ENCODE measurements at regions not wholly inside any gene's neighbourhood (a gene's known extent, or its start where the extent isn't known, plus 50 kb on each side); places are given as distances from the start of the nearest gene placed in this dataset.

DNA sequence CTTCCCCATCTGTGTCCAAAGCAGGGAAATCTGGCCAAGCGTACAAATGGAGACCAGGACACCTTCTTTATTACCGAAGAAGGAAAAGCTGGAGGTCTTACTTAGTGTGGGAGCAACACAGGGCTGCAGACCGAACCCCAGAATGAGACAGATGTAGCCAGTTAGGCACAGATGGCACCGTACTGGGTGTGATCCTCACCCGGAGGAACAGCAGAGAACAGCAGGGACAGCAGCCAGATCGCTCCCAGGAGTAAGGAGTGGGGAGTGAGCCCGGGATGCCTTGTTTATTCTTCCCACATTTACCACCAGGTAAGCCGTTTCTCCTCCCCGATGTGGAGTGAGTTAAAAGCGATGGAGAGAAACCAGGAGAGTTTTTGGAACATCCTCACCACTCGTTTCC, 150.7 kb upstream of the SPRED2 start:
- Histone ChIP-seq H3K4me1 (ENCODE audit: control insufficient read depth in 1 of 2, insufficient read depth in 2 of 2, low read depth in 1 of 2, low read length in 1 of 2) (no peaks in the 10 kb centered on the region), H3K4me3 (ENCODE audit: low read depth in 2 of 2, low read length in 1 of 2) (no peak overlapping the region), H3K9me3 (no peaks in the 10 kb centered on the region), H4K20me1 (ENCODE audit: insufficient read depth) (no peaks in the 10 kb centered on the region), H3F3A (replicated peaks; ENCODE audit: insufficient read depth) (no peaks in the 10 kb centered on the region), H3K36me3 (replicated peaks in 1 of 2; ENCODE audit: control insufficient read depth in 1 of 2, insufficient read depth in 2 of 2, low read length in 1 of 2) (no peaks in the 10 kb centered on the region), H3K27ac (ENCODE audit: low read depth in 2 of 2, low read length in 1 of 2) (no peak overlapping the region), H2AFZ (ENCODE audit: low read depth) (no peak overlapping the region), H3K9me2 (no peaks in the 10 kb centered on the region), H3K79me2 (ENCODE audit: insufficient read depth) (no peaks in the 10 kb centered on the region), H3K4me2 (no peak overlapping the region), H3K27me3 (ENCODE audit: insufficient read depth) (no peaks in the 10 kb centered on the region), H3K9ac (no peak overlapping the region)
- TF ChIP-seq, protein P1, sequence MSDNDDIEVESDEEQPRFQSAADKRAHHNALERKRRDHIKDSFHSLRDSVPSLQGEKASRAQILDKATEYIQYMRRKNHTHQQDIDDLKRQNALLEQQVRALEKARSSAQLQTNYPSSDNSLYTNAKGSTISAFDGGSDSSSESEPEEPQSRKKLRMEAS (IDR thresholded peaks at IDR 0.05; ENCODE audit: low read depth): no peak
- no peak for TF ChIP-seq SIN3A (IDR thresholded peaks at IDR 0.05; ENCODE audit: borderline replicate concordance, low read depth, low read length)
- TF ChIP-seq RXRA (IDR thresholded peaks at IDR 0.05; ENCODE audit: borderline replicate concordance, low read depth): no peak
- TF ChIP-seq, protein P2, sequence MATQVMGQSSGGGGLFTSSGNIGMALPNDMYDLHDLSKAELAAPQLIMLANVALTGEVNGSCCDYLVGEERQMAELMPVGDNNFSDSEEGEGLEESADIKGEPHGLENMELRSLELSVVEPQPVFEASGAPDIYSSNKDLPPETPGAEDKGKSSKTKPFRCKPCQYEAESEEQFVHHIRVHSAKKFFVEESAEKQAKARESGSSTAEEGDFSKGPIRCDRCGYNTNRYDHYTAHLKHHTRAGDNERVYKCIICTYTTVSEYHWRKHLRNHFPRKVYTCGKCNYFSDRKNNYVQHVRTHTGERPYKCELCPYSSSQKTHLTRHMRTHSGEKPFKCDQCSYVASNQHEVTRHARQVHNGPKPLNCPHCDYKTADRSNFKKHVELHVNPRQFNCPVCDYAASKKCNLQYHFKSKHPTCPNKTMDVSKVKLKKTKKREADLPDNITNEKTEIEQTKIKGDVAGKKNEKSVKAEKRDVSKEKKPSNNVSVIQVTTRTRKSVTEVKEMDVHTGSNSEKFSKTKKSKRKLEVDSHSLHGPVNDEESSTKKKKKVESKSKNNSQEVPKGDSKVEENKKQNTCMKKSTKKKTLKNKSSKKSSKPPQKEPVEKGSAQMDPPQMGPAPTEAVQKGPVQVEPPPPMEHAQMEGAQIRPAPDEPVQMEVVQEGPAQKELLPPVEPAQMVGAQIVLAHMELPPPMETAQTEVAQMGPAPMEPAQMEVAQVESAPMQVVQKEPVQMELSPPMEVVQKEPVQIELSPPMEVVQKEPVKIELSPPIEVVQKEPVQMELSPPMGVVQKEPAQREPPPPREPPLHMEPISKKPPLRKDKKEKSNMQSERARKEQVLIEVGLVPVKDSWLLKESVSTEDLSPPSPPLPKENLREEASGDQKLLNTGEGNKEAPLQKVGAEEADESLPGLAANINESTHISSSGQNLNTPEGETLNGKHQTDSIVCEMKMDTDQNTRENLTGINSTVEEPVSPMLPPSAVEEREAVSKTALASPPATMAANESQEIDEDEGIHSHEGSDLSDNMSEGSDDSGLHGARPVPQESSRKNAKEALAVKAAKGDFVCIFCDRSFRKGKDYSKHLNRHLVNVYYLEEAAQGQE (IDR thresholded peaks at IDR 0.05; ENCODE audit: low read depth, low read length): no peak
- TF ChIP-seq MEF2A (IDR thresholded peaks at IDR 0.05; ENCODE audit: borderline replicate concordance, low read depth): no peak
- no peak for TF ChIP-seq GABPA (IDR thresholded peaks at IDR 0.05; ENCODE audit: low read depth)
- no peak for TF ChIP-seq NFIC (IDR thresholded peaks at IDR 0.05; ENCODE audit: borderline replicate concordance)
- no peak for TF ChIP-seq GATA2 (CRISPR knock-in tag; IDR thresholded peaks at IDR 0.05)
- TF ChIP-seq TCF12 (IDR thresholded peaks at IDR 0.05): no peak
- TF ChIP-seq, protein P3, sequence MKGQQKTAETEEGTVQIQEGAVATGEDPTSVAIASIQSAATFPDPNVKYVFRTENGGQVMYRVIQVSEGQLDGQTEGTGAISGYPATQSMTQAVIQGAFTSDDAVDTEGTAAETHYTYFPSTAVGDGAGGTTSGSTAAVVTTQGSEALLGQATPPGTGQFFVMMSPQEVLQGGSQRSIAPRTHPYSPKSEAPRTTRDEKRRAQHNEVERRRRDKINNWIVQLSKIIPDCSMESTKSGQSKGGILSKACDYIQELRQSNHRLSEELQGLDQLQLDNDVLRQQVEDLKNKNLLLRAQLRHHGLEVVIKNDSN (IDR thresholded peaks at IDR 0.05; ENCODE audit: borderline replicate concordance, low read depth): no peak
- TF ChIP-seq, protein P4, sequence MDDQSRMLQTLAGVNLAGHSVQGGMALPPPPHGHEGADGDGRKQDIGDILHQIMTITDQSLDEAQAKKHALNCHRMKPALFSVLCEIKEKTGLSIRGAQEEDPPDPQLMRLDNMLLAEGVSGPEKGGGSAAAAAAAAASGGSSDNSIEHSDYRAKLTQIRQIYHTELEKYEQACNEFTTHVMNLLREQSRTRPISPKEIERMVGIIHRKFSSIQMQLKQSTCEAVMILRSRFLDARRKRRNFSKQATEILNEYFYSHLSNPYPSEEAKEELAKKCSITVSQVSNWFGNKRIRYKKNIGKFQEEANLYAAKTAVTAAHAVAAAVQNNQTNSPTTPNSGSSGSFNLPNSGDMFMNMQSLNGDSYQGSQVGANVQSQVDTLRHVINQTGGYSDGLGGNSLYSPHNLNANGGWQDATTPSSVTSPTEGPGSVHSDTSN (IDR thresholded peaks at IDR 0.05): no peak
- TF ChIP-seq, protein P5, sequence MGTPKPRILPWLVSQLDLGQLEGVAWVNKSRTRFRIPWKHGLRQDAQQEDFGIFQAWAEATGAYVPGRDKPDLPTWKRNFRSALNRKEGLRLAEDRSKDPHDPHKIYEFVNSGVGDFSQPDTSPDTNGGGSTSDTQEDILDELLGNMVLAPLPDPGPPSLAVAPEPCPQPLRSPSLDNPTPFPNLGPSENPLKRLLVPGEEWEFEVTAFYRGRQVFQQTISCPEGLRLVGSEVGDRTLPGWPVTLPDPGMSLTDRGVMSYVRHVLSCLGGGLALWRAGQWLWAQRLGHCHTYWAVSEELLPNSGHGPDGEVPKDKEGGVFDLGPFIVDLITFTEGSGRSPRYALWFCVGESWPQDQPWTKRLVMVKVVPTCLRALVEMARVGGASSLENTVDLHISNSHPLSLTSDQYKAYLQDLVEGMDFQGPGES (IDR thresholded peaks at IDR 0.05; ENCODE audit: low read depth, low read length): no peak
- TF ChIP-seq FOXM1 (IDR thresholded peaks at IDR 0.05; ENCODE audit: low read depth): no peak
- TF ChIP-seq CHD2 (IDR thresholded peaks at IDR 0.05; ENCODE audit: low read length, partially characterized antibody): no peak
- no peak for TF ChIP-seq ELF1 (IDR thresholded peaks at IDR 0.05)
- no peak for TF ChIP-seq TAF1 (IDR thresholded peaks at IDR 0.05; ENCODE audit: borderline replicate concordance, low read depth, low read length)
- TF ChIP-seq RCOR1 (IDR thresholded peaks at IDR 0.05; ENCODE audit: low read length): no peak
- no peak for TF ChIP-seq NRF1 (IDR thresholded peaks at IDR 0.05; ENCODE audit: low read depth, low read length)
- TF ChIP-seq POLR2AphosphoS5 (IDR thresholded peaks at IDR 0.05; ENCODE audit: low read depth, low read length): no peak
- no peak for TF ChIP-seq JUND (IDR thresholded peaks at IDR 0.05)
- 78% methylated on average over 11 of the region's 11 CpGs for WGBS (ENCODE audit: low lambda C conversion rate)
- ChIA-PET CTCF (interaction anchor here (2.0 kb wide), 1 partner anchor 9 kb away, joined by 5 read pairs; no protein-coding TSS in a partner anchor), POLR2A (no interaction called here)
- DNase-seq: no peak
